ENCODE measurements at regions not wholly inside any gene's neighbourhood (a gene's known extent, or its start where the extent isn't known, plus 50 kb on each side); places are given as distances from the start of the nearest gene placed in this dataset.
"Not testable (repeated sequence)": the region's sequence is repeated elsewhere in the genome, so short reads cannot be mapped to it uniquely, and the experiment has no call there.

DNA sequence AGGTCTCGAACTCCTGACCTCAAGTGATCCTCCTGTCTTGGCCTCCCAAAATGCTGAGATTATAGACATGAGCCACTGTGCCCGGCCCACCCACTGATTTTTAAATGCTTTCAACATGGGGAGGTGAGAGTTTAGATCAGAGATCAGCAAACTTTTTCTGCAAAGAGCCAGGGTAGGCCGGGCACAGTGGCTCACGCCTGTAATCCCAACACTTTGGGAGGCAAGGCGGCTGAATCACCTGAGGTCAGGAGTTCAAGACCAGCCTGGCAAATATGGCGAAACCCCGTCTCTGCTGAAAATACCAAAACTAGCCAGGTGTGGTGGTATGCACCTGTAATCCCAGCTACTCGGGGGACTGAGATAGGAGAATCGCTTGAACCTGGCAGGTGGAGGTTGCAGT lies 88.3 kb upstream of the LHX1 start:
- not testable (repeated sequence) for DNase-seq

DNA sequence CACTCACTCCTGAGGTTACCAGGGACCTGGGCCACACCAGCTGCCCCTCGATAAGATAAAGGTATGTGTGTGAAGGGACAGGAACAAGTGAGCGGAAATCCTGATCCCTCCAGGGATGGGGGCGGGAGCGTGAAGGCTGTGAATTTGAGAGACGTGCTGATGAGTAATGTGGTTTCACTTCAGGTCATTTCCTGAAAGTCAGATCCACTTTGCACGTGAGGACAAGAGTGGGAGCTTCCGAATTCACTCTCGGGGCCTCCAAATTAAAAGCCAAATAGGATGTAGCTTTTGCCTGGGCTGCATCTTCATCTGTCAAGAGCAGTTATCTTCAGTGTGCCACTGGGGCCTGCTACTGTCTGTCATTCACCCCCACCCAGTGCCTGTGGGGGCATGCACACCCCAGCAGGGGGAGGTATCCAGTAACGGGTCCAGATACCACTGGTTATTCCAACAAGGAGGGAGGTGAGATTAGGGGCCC lies 87.4 kb upstream of the LHX1 start:
- no peak for DNase-seq

DNA sequence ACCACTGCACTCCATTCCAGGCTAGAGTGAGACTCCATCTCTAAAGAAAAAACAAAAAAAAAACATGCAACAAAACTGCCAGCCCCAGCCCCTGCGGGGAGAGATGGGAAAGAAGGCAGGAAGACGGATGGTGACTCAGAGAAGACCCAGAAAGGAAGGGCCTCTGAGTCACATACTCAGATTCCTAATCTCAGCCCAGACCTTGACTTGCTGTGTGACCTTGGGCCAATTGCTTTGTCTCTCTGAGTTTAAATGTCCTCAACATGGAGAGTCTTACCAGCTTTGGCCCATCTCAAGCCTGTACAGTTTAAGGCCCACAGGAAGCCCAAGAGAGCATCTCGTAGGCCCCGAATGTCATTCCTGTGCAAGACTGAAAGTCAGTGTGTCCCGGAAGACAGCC lies 86.5 kb upstream of the LHX1 start:
- no peak for DNase-seq

DNA sequence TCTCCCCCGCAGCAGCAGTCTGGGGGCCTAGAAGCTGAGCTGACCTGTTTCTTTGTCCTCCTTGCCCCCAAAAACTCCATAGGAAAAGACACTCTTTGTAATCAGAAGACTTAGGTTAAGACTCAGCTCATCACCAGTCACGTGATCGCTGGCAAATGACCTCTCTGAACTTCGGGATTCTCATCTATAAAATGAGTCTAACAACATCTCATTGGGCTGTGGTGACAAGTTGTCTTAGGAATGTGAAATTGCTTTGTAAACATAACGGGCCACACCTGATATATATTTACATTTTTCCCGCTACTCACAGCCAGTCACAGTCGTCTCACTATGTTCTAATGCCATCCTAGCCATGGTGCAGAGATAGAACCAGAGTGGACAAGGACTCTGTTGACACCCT lies 86.0 kb upstream of the LHX1 start:
- DNase-seq = no peak

GRCh38 chr17:36852478-36852877 lies 84.8 kb upstream of the LHX1 start:
- not testable (repeated sequence) for DNase-seq

DNA sequence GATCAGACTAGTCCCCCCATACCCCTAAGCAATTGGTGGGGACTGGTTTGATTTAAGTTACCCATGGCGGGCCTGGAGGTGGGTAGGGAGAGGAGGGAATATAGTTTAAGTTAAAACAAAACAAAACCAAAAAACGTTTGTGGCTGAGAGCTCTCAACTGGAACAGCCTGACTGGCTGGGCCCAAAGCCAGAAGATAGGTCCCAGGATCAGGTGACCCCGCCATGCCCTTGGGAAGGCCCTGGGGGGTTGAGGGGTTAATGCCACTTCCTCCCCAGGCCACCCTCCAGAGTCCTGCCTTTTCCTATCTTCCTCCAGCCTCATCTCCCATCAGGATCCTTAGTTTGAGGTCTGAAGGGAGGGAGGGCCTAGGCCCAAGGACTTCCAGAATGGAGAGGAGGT lies 82.3 kb upstream of the LHX1 start:
- no peak for DNase-seq

DNA sequence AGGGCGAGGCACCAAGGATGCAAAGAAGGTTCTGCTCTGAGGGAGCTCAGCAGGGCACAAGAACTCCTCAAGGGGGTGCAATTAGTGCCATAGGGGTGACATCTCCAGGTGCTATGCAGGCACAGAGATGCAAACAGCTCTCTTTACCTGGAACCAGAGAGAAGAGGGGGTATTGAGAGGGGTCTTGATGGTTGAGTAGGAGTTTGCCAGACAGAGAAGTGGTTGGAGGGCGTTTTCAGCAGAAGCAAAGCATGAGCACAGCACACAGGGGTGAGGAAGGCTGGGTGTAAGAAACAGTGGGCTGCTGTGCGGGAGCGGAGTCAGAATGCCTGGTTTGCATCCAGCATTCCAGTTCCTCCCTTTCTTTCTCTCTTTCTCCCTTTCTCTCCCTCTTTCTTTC lies 81.8 kb upstream of the LHX1 start:
- DNase-seq = no peak

- DNase-seq = no peak
These were observed 81.1 kb upstream of the LHX1 start for GRCh38 chr17:36856222-36856621.

DNA sequence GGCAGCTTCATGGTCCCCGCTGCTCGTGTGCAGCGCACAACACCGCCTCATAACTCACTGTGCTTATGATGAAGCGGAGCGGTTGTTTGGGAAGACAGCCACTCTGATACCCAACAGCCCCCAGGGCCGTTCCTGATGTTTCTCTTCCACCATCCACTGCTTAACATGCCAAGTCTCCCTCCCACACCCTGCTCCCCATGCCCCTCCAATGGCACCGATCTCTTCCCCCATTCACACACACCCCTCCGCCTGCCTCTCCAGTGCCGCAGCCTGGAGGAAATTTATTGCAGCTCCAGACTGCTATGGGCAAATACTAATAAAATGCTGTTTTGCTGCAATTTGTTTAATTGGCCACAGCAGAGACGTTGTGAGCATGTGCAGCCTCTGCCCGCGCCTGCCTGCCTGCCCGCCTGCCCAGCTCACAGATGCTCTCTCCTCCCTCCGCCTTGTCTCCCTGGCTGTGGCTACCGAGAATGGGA lies 80.3 kb upstream of the LHX1 start:
- peak in 1 of 2 experiments; percentile 47 for DNase-seq

DNA sequence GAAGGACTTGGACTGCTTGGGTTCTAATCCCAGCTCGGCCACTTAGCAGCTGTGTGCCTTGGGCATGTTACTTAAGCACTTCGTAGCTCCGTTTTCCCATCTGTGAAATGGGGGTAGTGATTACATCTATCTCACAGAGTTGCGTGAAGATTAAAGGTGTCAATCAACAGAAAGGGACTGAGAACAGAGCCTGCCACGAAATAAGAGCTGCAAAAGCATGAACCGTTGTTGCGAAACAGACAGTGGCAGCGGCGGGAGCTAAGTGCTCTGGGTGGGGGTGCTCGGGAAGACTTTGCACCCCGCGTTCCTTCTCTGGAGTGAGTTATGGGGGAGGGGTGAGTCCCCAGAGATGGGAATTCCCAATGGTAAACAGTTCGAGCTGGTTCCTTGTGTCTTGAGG lies 79.6 kb upstream of the LHX1 start:
- DNase-seq = no peak

- peak in 1 of 2 experiments; percentile 48 for DNase-seq
These were observed 78.9 kb upstream of the LHX1 start for GRCh38 chr17:36858119-36859002.

- no peak for DNase-seq
These were observed 78.3 kb upstream of the LHX1 start for GRCh38 chr17:36859003-36859300.

DNA sequence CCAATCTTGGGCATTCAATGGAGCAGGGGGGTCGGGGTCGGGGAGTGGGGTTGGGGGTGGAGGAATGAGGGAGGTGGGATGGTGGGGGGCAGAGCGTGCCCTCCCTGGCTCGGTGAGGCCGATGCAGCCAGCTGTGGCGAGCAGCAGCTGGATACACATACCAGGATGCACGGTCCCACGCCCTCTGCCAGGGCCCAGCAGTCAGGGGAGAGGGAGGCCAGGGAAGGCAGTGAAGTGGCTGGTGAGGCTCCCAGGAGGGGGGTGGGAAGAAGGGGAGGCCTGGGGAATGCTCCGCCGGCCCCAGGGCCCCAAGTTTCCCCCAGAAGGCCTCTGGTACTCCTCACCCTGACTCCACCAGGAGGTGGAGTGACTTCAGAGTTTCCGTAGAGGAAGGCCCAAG lies 77.6 kb upstream of the LHX1 start:
- DNase-seq = no peak

GRCh38 chr17:36861531-36861930 lies 75.7 kb upstream of the LHX1 start:
- DNase-seq = no peak

GRCh38 chr17:36862116-36862920 lies 75.0 kb upstream of the LHX1 start:
- no peak for DNase-seq

DNA sequence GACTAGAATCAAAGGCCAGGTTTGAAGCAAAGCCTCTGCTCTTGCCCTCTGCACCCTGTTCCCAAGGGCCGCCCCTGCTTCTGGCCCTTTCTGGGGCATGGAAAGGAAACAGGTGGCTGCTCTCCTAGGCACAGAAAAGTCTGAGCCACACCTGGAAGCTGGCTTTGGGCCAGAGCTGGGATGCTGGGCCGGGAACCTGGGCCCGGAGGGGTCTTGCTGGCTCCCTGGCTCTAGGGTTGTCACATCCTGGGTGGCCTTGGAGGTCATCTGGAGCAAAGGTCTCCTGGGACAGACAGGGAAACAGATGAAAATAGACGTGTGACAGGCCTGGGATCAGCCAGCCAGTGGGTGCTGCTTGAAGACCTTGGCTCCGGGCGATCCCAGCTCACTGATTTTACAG lies 74.1 kb upstream of the LHX1 start:
- no peak for DNase-seq

GRCh38 chr17:36863676-36864612 lies 73.3 kb upstream of the LHX1 start:
- no peak for DNase-seq

DNA sequence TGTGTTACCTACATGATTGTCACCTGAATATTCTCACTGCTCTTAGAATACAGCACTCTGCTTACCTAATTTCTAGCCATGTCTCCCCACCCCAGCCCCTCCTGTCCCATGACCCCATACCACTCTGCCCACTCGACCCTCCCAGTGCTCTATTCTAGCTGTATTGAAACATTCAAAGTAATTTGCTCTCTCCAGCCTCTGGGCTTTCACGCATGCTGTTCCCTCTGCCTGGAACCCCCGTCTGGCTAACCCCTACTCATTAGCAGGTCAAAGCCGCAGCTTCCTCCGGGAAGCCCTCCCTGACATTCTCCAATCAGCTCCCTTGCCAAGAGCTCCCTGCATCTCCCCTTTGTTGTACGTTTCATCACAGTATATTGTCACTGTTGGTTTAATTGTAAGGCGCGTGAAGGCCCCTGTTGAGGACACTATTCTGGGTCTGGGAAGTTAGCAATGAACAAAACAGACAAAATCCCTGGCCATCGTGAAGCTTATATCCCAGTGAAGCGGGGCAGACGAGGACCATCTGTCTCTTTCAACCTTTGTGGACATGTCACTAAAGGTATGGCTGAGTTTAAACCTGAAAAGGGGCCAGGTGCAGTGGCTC lies 72.3 kb upstream of the LHX1 start:
- no peak for DNase-seq

- peak in 1 of 2 experiments; percentile 32 for DNase-seq
These were observed 69.4 kb upstream of the LHX1 start for GRCh38 chr17:36867716-36868341.

- no peak for DNase-seq
These were observed 68.5 kb upstream of the LHX1 start for GRCh38 chr17:36868777-36869176.

DNA sequence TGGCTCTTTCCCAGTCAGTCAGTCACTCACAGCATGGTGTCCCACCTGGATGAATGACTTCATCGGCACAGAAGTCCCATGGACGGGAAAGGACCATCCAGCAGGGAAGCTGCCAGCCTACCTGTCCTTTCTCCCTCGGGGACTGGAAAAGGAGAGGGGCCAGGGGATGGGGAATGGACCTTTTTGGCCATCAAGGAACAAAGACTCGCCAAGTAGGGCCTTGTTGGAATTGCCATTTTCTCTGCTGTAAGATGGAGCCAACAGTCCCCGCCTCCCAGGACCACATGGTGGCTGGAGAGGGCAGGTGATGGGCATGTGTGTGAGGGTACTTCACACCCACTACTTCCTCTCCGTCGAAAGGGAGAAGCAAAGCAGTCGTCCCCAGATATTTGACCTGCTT lies 67.8 kb upstream of the LHX1 start:
- no peak for DNase-seq
